Panc1 (cell line): ENCODE measurements at regions not wholly inside any gene's neighbourhood (a gene's known extent, or its start where the extent isn't known, plus 50 kb on each side); places are given as distances from the start of the nearest gene placed in this dataset.

ENCODE experiments used
- CTCF ChIP-seq: fragments of 450-650 bp; IDR thresholded peaks from 2 replicates; pipeline ENCODE4 v1.5.1; 2017; ENCODE audit warnings: mild to moderate bottlenecking
- POLR2AphosphoS5 ChIP-seq: IDR thresholded peaks from 2 replicates; pipeline ENCODE4 v1.6.1; 2012; ENCODE audit warnings: mild to moderate bottlenecking, low read depth, low read length, moderate library complexity
- SIN3A ChIP-seq: IDR thresholded peaks from 2 replicates; pipeline ENCODE4 v1.6.1; 2012; ENCODE audit warnings: low read depth, mild to moderate bottlenecking, low read length, moderate library complexity, borderline replicate concordance; ENCODE audit not compliant: insufficient read depth

DNA sequence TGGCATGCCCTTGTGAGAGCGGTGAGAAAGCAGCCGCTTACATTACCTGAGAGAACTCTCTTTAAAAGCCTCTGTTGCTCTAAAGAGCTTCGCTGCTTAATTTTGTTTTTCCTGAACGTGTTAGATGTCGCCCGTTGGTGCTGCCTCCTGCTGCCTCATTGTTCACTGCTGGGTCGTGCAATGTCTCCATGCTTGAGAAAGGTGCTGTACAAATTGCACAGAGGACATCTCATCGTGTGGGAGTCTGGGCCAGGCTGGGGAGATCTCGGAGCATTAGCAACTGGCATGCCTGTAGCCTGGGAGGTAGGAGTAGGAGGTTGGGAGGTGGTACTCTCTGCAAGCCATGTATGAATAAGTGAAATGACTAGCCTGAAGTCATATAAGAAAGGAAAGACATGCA is 686.0 kb downstream of the NOVA1 start:
- TF ChIP-seq CTCF (no peak), SIN3A (no peak), POLR2AphosphoS5 (no peak)
